PC-3 (cell line): ENCODE measurements at regions not wholly inside any gene's neighbourhood (a gene's known extent, or its start where the extent isn't known, plus 50 kb on each side); places are given as distances from the start of the nearest gene placed in this dataset.

Experiments used
- EZH2 ChIP-seq: fragments of 300-600 bp; sonication (generic); IDR thresholded peaks from one replicate; pipeline ENCODE4 v1.6.1; 2017; ENCODE audit warnings: antibody characterized with exemption, mild to moderate bottlenecking, low read length; ENCODE audit not compliant: unreplicated experiment
- TF ChIP-seq, protein P1 (sequence below): fragments of 300-600 bp; sonication (generic); conservative IDR thresholded peaks from 2 replicates; pipeline ENCODE4 v1.5.1; 2017; ENCODE audit warnings: antibody characterized with exemption, low read depth, mild to moderate bottlenecking, low read length

GRCh38 chr7:148505645-148506375 lies 84.8 kb upstream of the C7orf33 start:
- TF ChIP-seq, protein P1, sequence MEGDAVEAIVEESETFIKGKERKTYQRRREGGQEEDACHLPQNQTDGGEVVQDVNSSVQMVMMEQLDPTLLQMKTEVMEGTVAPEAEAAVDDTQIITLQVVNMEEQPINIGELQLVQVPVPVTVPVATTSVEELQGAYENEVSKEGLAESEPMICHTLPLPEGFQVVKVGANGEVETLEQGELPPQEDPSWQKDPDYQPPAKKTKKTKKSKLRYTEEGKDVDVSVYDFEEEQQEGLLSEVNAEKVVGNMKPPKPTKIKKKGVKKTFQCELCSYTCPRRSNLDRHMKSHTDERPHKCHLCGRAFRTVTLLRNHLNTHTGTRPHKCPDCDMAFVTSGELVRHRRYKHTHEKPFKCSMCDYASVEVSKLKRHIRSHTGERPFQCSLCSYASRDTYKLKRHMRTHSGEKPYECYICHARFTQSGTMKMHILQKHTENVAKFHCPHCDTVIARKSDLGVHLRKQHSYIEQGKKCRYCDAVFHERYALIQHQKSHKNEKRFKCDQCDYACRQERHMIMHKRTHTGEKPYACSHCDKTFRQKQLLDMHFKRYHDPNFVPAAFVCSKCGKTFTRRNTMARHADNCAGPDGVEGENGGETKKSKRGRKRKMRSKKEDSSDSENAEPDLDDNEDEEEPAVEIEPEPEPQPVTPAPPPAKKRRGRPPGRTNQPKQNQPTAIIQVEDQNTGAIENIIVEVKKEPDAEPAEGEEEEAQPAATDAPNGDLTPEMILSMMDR, result no peak
- no peak for TF ChIP-seq EZH2
